Left colon (tissue), 2 donors: ENCODE measurements at regions not wholly inside any gene's neighbourhood (a gene's known extent, or its start where the extent isn't known, plus 50 kb on each side); places are given as distances from the start of the nearest gene placed in this dataset.

ENCODE experiments used
- ATAC-seq: fragments of 200-7000 bp; cut with Tn5 transposase; one replicate; pipeline ENCODE4 v1.9.1; 2020; ENCODE audit warnings: mild to moderate bottlenecking, moderate library complexity
- DNase-seq, 2 donors: peaks; one replicate each; pipeline ENCODE4 v3.0.0-alpha.2; 2020
- intact Hi-C, 2 donors: fragments of 100-400 bp; cut with DNase I in 1 of 2; cut with micrococcal nuclease in 1 of 2; formaldehyde crosslinking; loops; one replicate each; pipeline versions ENCODE4 v1.11.2 to v1.14.0; 2022; cut with DNase I, micrococcal nuclease
- donor health status: DM: no; HTN: no; CAD: no.
- donor health status: DM: yes; HTN: yes; CAD: no.

- ATAC-seq (no peak), DNase-seq (no peak)
- intact Hi-C loops: no loop called here
Observed at GRCh38 chr7:89401099-89401498, 605.6 kb upstream of the TEX47 start.

- DNase-seq (no peak), ATAC-seq (no peak)
- intact Hi-C loops: no loop called here
Observed at GRCh38 chr7:89401690-89402089, 606.2 kb upstream of the TEX47 start.

- intact Hi-C loops: no loop called here
- DNase-seq (no peak), ATAC-seq (no peak)
Observed at GRCh38 chr7:89451911-89452310, 656.4 kb upstream of the TEX47 start.

- ATAC-seq (no peak), DNase-seq (no peak)
- intact Hi-C loops: no loop called here
Observed at GRCh38 chr7:89456556-89456955, 661.0 kb upstream of the TEX47 start.

- intact Hi-C loops: no loop called here
- ATAC-seq (no peak), DNase-seq (no peak)
Observed at GRCh38 chr7:89458114-89458513, 662.6 kb upstream of the TEX47 start.

GRCh38 chr7:89474456-89474855 lies 678.9 kb upstream of the TEX47 start:
- DNase-seq (no peak), ATAC-seq (no peak)
- intact Hi-C loops: no loop called here

GRCh38 chr7:89477991-89478390 lies 676.3 kb upstream of the STEAP1 start:
- no peak for DNase-seq
- intact Hi-C loops: no loop called here

GRCh38 chr7:89495704-89496103 lies 658.6 kb upstream of the STEAP1 start:
- DNase-seq (no peak), ATAC-seq (no peak)
- intact Hi-C loops: no loop called here

More at GRCh38 chr7:89477991-89478390, 676.3 kb upstream of the STEAP1 start:
- no peak for ATAC-seq

GRCh38 chr7:89500084-89500483 lies 654.2 kb upstream of the STEAP1 start:
- intact Hi-C loops: no loop called here
- ATAC-seq (no peak), DNase-seq (no peak)

GRCh38 chr7:89503281-89503680 lies 651.0 kb upstream of the STEAP1 start:
- DNase-seq (no peak), ATAC-seq (no peak)
- intact Hi-C loops: no loop called here

- no peak for ATAC-seq
- intact Hi-C loops: no loop called here
- no peak for DNase-seq
Observed at GRCh38 chr7:89507034-89507433, 647.2 kb upstream of the STEAP1 start.

- ATAC-seq: no peak
- intact Hi-C loops: no loop called here
- no peak for DNase-seq
Observed at GRCh38 chr7:89511900-89512299, 642.4 kb upstream of the STEAP1 start.

GRCh38 chr7:89514970-89515369 lies 639.3 kb upstream of the STEAP1 start:
- intact Hi-C loops: no loop called here
- no peak for ATAC-seq

GRCh38 chr7:89517815-89518214 lies 636.5 kb upstream of the STEAP1 start:
- ATAC-seq (no peak), DNase-seq (no peak)
- intact Hi-C loops: no loop called here

More at GRCh38 chr7:89514970-89515369, 639.3 kb upstream of the STEAP1 start:
- no peak for DNase-seq

- ATAC-seq (no peak), DNase-seq (no peak)
- intact Hi-C loops: no loop called here
Observed at GRCh38 chr7:89549768-89550167, 604.5 kb upstream of the STEAP1 start.

GRCh38 chr7:89554209-89554608 lies 600.1 kb upstream of the STEAP1 start:
- intact Hi-C loops: no loop called here
- no peak for DNase-seq

GRCh38 chr7:89559596-89559995 lies 594.7 kb upstream of the STEAP1 start:
- DNase-seq: no peak
- no peak for ATAC-seq
- intact Hi-C loops: no loop called here

More at GRCh38 chr7:89554209-89554608, 600.1 kb upstream of the STEAP1 start:
- ATAC-seq: no peak

GRCh38 chr7:89563597-89563996 lies 590.7 kb upstream of the STEAP1 start:
- intact Hi-C loops: no loop called here
- ATAC-seq (no peak), DNase-seq (no peak)

- DNase-seq (no peak), ATAC-seq (no peak)
- intact Hi-C loops: no loop called here
Observed at GRCh38 chr7:89584896-89585295, 569.4 kb upstream of the STEAP1 start.

GRCh38 chr7:89593125-89593524 lies 561.1 kb upstream of the STEAP1 start:
- DNase-seq: no peak
- no peak for ATAC-seq
- intact Hi-C loops: no loop called here

- no peak for DNase-seq
- intact Hi-C loops: no loop called here
- no peak for ATAC-seq
Observed at GRCh38 chr7:89602984-89603383, 551.3 kb upstream of the STEAP1 start.

GRCh38 chr7:89605362-89605761 lies 548.9 kb upstream of the STEAP1 start:
- intact Hi-C loops: no loop called here
- ATAC-seq: no peak
- DNase-seq: no peak
